GM04503 (cell line): ENCODE measurements at regions not wholly inside any gene's neighbourhood (a gene's known extent, or its start where the extent isn't known, plus 50 kb on each side); places are given as distances from the start of the nearest gene placed in this dataset.

Source experiments
- DNase-seq: peaks from one replicate; pipeline ENCODE4 v3.0.0-alpha.2; 2012; ENCODE audit warnings: low read depth

GRCh38 chr4:171162478-171162877 lies 650.7 kb upstream of the GALNTL6 start:
- no peak for DNase-seq

GRCh38 chr4:171157462-171158082 lies 655.6 kb upstream of the GALNTL6 start:
- no peak for DNase-seq

- no peak for DNase-seq
These were observed 670.6 kb upstream of the GALNTL6 start for GRCh38 chr4:171142639-171143038.

- no peak for DNase-seq
These were observed 671.2 kb upstream of the GALNTL6 start for GRCh38 chr4:171142045-171142444.

GRCh38 chr4:171130256-171130801 lies 682.9 kb upstream of the GALNTL6 start:
- DNase-seq, result no peak

- DNase-seq, result no peak
These were observed 695.1 kb upstream of the GALNTL6 start for GRCh38 chr4:171118091-171118490.

GRCh38 chr4:171117457-171117856 lies 695.7 kb upstream of the GALNTL6 start:
- DNase-seq, result no peak

- DNase-seq, result no peak
These were observed 711.4 kb upstream of the GALNTL6 start for GRCh38 chr4:171101845-171102244.

GRCh38 chr4:171087089-171087488 lies 726.1 kb upstream of the GALNTL6 start:
- DNase-seq, result no peak

- DNase-seq, result no peak
These were observed 745.8 kb upstream of the GALNTL6 start for GRCh38 chr4:171067422-171067821.

- no peak for DNase-seq
These were observed 763.8 kb upstream of the GALNTL6 start for GRCh38 chr4:171049380-171049779.

- DNase-seq, result no peak
These were observed 770.1 kb upstream of the GALNTL6 start for GRCh38 chr4:171042989-171043524.

GRCh38 chr4:171035909-171036308 lies 777.3 kb upstream of the GALNTL6 start:
- DNase-seq, result no peak

- DNase-seq, result no peak
These were observed 781.9 kb upstream of the GALNTL6 start for GRCh38 chr4:171031338-171031737.

- DNase-seq, result no peak
These were observed 787.4 kb upstream of the GALNTL6 start for GRCh38 chr4:171025776-171026175.

- no peak for DNase-seq
These were observed 787.9 kb upstream of the GALNTL6 start for GRCh38 chr4:171025343-171025742.

GRCh38 chr4:171024720-171025303 lies 788.4 kb upstream of the GALNTL6 start:
- DNase-seq, result no peak

- no peak for DNase-seq
These were observed 790.4 kb upstream of the GALNTL6 start for GRCh38 chr4:171022824-171023230.

GRCh38 chr4:171017593-171017992 lies 795.6 kb upstream of the GALNTL6 start:
- DNase-seq, result no peak

- DNase-seq, result no peak
These were observed 797.1 kb upstream of the GALNTL6 start for GRCh38 chr4:171016145-171016544.

GRCh38 chr4:171015441-171015840 lies 797.8 kb upstream of the GALNTL6 start:
- DNase-seq, result no peak

- DNase-seq, result no peak
These were observed 805.4 kb upstream of the GALNTL6 start for GRCh38 chr4:171007618-171008390.

GRCh38 chr4:171002246-171002645 lies 811.0 kb upstream of the GALNTL6 start:
- DNase-seq, result no peak
